ENCODE measurements at regions not wholly inside any gene's neighbourhood (a gene's known extent, or its start where the extent isn't known, plus 50 kb on each side); places are given as distances from the start of the nearest gene placed in this dataset.

GRCh38 chr11:70505331-70505731 lies 107.0 kb downstream of the CTTN start:
- Histone ChIP-seq H3K27ac (no peak overlapping the region), H3K9me3 (no peaks in the 10 kb centered on the region), H3K36me3 (no peaks in the 10 kb centered on the region), H3K4me1 (no peaks in the 10 kb centered on the region), H3K4me3 (replicated peaks in 1 of 3) (no peak overlapping the region), H3K27me3 (no peaks in the 10 kb centered on the region)
- no peak for DNase-seq
- WGBS, 2 donors = 67 to 83% methylated on average over 6 to 11 of the region's 11 CpGs
- intact Hi-C loops (cut with DNase I) = no loop called here
- TF ChIP-seq POLR2A (IDR thresholded peaks at IDR 0.05) (no peak), CTCF (IDR thresholded peaks at IDR 0.05) (no peak)

GRCh38 chr11:70505761-70506657 lies 107.7 kb downstream of the CTTN start:
- no peaks in the 10 kb centered on the region for H3K27me3 ChIP-seq
- no peaks in the 10 kb centered on the region for H3K36me3 ChIP-seq
- intact Hi-C loops (cut with DNase I) = no loop called here
- no peaks in the 10 kb centered on the region for H3K4me1 ChIP-seq
- DNase-seq = no peak
- no peaks in the 10 kb centered on the region for H3K9me3 ChIP-seq
- TF ChIP-seq CTCF (IDR thresholded peaks at IDR 0.05) = no peak
- TF ChIP-seq POLR2A (IDR thresholded peaks at IDR 0.05) = no peak
- H3K4me3 ChIP-seq (replicated peaks in 1 of 3) = no peak overlapping the region
- WGBS, 2 donors = 73 to 77% methylated on average over 8 to 14 of the region's 15 CpGs
- H3K27ac ChIP-seq = no peak overlapping the region

- intact Hi-C loops (cut with DNase I) = no loop called here
Measured at GRCh38 chr11:70506658-70506970, 108.3 kb downstream of the CTTN start.

GRCh38 chr11:70506986-70507385 lies 108.7 kb downstream of the CTTN start:
- H3K27ac ChIP-seq = no peak overlapping the region
- no peak for TF ChIP-seq POLR2A (IDR thresholded peaks at IDR 0.05)
- no peak for TF ChIP-seq CTCF (IDR thresholded peaks at IDR 0.05)
- WGBS, 2 donors = 91 to 93% methylated on average over 7 of the region's 7 CpGs
- H3K36me3 ChIP-seq = no peaks in the 10 kb centered on the region
- no peak overlapping the region for H3K4me3 ChIP-seq (replicated peaks in 1 of 3)
- no peaks in the 10 kb centered on the region for H3K9me3 ChIP-seq
- intact Hi-C loops (cut with DNase I) = no loop called here
- H3K4me1 ChIP-seq = no peaks in the 10 kb centered on the region
- DNase-seq = no peak
- no peaks in the 10 kb centered on the region for H3K27me3 ChIP-seq

More at GRCh38 chr11:70506658-70506970, 108.3 kb downstream of the CTTN start:
- Histone ChIP-seq H3K27me3 (no peaks in the 10 kb centered on the region), H3K36me3 (no peaks in the 10 kb centered on the region), H3K27ac (no peak overlapping the region), H3K9me3 (no peaks in the 10 kb centered on the region), H3K4me1 (no peaks in the 10 kb centered on the region), H3K4me3 (replicated peaks in 1 of 3) (no peak overlapping the region)
- WGBS, 2 donors = 78 to 83% methylated on average over 1 to 3 of the region's 5 CpGs
- TF ChIP-seq POLR2A (IDR thresholded peaks at IDR 0.05) = no peak
- no peak for TF ChIP-seq CTCF (IDR thresholded peaks at IDR 0.05)
- DNase-seq = no peak

- no peaks in the 10 kb centered on the region for H3K36me3 ChIP-seq
- WGBS, 2 donors = 87 to 90% methylated on average over 16 to 20 of the region's 20 CpGs
- TF ChIP-seq CTCF (IDR thresholded peaks at IDR 0.05) (no peak), POLR2A (IDR thresholded peaks at IDR 0.05) (no peak)
- H3K27me3 ChIP-seq = no peaks in the 10 kb centered on the region
- no peak overlapping the region for H3K4me3 ChIP-seq (replicated peaks in 1 of 3)
- no peak overlapping the region for H3K27ac ChIP-seq
- no peak for DNase-seq
- no peaks in the 10 kb centered on the region for H3K9me3 ChIP-seq
- H3K4me1 ChIP-seq = no peaks in the 10 kb centered on the region
- intact Hi-C loops (cut with DNase I) = no loop called here
Measured at GRCh38 chr11:70507466-70508230, 109.3 kb downstream of the CTTN start.

All from thyroid gland (tissue), 4 donors.